HG02938 (cell line): ENCODE measurements at regions not wholly inside any gene's neighbourhood (a gene's known extent, or its start where the extent isn't known, plus 50 kb on each side); places are given as distances from the start of the nearest gene placed in this dataset.
"Not testable (repeated sequence)": the region's sequence is repeated elsewhere in the genome, so short reads cannot be mapped to it uniquely, and the experiment has no call there.

ENCODE experiments used
- ATAC-seq: cut with Tn5 transposase; IDR thresholded peaks from one replicate; pipeline ENCODE4 v1.9.1; 2021; ENCODE audit warnings: mild to moderate bottlenecking, moderate library complexity; ENCODE audit not compliant: unreplicated experiment

DNA sequence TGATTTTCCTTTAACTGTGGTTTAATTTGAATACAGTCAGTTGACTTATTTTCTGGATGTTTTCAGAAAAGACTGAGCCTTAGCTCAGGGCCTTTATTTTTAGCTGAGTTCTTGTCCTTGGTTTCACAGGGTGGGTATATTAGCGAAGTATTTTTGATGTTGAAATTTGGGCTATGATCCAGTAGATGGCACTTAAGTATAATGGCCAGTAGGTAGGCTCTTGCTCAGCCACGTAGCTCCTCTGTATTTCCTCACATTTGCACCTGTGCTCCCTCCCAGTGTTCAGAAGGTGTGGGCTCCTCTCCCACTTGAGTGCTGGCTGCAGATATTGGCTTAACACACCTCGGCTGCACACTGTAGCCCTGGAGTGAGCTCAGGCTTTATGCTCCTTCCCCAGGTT, 549.9 kb upstream of the AMOT start:
- no peak for ATAC-seq

DNA sequence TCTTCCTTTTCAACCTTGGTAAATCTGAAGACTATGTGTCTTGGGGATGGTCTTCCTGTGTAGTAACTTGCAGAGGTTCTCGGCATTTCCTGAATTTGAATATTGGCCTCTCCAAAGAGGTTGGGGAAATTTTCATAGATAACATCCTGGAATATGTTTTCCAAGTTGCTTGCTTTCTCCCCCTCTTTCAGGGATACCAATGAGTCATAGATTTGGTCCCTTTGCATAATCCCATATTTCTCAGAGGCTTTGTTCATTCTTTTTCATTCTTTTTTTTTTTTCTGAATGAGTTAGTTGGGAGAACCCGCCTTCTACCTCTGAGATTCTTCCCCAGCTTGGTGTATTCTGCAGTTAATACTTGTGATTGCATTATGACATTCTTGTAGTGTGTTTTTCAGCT, 549.2 kb upstream of the AMOT start:
- ATAC-seq, result no peak

DNA sequence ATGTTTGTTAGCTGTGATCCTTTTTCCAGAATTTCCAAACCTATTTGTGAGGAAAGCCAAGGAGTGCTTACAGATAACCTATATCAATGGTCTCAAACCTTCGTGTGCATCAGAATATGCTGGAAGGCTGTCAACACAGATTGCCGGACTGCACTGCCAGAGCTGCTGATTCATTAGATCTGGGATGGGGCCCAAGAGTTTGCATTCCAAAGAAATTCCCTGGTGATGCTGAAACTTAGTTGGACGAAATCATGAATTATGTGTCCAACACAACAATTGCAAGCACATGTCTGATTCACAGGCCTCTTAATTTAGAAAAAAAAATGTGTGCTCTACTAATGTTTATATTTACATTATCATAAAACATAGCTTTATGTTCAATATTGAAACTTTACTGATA, 544.0 kb upstream of the AMOT start:
- no peak for ATAC-seq

DNA sequence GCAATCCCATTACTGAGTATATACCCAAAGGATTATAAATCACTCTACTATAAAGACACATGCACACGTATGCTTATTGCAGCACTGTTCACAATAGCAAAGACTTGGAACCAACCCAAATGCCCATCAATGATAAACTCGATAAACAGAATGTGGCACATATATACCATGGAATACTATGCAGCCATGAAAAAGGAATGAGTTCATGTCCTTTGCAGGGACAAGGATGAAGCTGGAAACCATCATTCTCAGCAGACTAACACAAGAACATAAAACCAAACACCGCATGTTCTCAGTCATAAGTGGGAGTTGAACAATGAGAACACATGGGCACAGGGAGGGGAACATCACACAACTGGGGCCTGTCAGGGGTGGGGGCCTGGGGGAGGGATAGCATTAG, 532.8 kb upstream of the AMOT start:
- not testable (repeated sequence) for ATAC-seq

DNA sequence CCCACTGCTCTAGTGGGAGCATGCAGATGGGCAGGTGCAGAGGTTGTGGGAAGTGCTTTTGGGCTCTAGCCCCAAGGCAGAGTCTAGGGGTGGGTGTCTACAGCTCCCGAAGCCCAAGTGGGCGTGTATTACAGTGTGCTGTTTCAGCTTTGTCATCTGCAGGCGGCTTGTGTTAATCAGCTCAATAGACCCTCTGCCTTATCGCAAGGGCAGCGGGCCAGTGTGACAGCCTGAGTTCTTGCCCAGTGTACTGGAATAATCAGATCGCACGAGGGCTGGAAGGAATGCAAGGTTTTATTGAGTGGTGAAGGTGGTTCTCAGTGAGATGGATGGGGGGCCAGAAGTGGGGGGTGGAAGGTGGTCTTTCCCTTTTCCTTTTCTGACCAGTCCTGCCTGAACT, 529.4 kb upstream of the AMOT start:
- ATAC-seq, result no peak

DNA sequence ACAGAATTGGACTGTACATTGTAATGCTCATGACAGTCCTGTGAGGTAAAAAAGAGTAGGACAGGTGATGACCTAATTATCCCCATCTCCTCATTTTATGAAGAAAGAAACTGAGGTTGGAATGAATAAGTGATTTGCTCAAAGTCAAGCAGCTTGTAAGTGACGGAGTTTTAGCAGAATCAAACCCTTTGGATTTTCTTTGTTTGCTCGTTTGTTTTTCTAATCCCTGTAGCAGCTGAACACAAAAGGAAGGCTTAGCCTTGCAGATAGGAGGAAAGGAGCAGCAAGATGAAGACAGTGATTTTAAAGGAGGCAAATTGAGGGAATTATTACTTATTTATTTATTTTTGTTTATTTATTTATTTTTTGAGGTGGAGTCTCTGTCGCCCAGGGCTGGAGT, 528.4 kb upstream of the AMOT start:
- no peak for ATAC-seq

DNA sequence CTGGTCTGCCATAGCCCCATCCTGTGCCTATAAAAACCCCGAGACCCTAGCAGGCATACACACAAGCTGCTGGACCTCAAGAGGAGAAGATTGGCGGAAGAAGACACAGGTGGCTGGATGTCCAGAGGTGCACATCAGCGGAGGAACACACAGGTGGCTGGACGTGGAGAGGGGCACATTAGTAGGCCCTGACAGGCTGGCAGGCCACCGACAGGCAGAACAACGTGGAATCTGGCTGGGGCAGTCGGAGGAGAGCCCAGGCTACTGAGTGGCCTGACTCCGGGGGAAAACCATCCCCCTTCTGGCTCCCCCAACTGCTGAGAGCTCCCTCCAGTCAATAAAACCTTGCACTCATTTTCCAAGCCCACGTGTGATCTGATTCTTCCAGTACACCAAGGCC, 512.5 kb upstream of the AMOT start:
- ATAC-seq, result no peak

DNA sequence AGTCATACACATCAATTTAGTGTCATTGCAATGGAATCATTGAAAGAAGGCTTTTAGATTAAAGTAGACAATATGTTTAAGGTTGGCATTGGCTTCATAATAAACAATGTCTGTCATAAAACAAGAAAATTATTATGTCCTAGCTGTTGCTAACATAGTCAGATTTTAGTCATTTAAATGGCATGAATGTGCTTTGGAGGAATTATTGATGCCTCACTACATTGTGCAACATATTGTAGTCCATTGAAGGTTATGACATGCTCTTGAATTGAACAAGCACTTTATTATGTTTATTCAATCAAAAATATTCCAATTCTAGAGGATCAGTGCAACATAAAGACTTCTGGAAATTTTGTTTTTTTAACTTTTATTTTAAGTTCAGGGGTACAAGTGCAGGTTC, 489.8 kb upstream of the AMOT start:
- ATAC-seq, result no peak

DNA sequence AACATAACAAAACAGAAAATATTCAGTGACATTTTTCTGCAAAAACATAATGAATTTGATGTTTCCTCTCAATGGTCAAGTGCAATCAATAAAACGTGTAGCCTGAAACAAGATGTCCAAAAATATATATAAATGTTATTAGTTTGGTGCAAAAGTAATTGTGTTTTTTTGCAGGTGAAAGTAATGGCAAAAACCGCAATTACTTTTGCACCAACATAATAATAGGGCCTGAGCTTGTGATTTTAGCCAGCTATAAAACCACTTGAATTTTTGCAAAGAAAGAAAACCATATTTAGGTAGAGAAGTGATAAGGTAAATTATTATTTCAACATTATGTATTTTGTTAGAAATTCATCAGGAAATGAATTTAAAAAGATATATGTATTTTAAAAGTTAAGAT, 475.3 kb upstream of the AMOT start:
- no peak for ATAC-seq

DNA sequence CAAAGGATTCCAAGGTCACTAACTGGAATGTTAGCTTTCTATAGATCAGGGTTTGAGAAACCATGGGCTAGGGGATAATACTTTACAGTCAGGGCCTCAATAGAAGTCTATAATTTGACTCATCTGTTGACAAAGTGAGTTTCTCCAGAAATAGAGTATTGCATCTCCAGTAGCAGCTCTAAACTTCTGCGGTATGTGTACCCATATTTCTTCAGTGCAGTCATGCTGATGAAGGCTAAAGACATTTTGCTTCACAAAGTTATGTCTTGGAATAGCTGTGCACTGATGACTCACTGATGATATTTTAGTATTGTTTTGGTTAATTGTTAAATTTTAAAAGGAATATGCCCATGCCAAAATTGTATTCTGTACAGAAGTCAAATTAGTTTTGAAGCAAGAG, 464.9 kb upstream of the AMOT start:
- ATAC-seq, result no peak

DNA sequence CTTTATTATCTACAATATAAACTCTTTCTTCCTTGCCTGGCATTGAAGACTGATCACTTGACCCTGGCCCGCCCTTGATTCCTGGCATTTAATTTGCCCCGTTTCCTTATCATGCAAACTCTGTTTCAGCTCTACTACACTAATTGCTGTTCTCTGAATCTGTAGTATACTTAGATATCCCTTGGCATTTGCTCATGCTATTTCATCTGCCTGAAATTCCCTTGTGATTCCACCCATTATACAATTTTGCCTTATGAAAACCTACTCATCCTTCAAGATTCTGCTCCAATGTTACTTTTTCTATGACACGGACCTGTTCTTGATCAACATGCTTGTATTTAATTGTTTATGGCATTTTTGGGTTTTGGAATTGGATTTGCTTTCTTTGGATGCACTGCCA, 459.9 kb upstream of the AMOT start:
- ATAC-seq, result no peak

DNA sequence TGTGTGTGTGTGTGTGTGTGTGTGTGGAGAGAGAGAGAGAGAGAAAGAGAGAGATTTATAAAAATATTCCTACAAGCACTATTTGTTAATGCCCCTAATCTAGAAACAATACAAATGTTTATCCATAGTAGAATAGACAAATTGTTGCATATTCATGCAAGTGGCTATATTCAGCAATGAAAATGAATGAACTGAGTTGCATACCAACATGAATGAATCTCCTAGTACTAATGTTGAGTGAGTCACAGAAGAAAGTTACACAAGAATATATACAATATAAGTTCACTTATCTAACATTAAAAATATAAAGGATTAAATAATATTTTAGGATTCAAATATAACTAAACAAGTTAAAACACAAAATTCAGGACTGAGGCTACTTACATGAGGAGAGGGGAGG, 456.8 kb upstream of the AMOT start:
- ATAC-seq, result no peak

DNA sequence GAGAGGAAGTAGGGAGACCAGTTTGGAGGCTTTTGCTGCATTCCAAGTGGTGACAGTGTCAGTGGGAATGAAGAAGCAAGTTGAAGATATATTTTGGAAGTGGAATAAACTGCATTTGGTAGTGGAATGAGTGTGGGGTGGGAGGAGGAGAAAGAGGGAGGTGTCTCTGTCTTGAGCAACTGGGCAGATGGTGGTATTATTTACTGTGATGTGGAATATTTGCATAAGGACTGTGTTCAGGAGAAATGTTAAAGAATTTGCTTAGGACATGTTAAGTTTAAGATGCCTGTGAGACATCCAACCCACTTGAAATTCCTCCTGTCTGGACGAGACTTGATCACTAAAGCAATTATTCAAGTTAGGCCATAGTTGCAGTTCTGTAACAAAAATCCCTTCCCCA, 448.9 kb upstream of the AMOT start:
- ATAC-seq, result no peak

DNA sequence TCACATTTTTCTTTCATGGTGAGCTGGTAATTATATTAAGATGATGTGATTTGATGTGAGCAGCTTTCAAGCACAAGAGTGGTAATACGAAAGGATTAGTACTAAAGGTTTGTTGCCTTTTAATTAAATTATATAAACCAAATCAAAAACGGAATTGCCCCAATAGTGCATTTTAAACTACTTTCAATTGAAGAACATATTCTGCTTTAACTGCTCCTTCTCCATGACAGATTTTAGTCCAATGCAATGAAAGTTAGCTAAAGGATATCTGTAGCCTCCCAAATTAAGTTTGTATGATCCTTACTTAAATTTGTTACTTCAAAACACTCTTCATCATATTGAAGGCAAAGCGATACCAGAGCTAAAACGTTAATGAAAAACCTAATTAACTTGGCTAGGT, 447.1 kb upstream of the AMOT start:
- ATAC-seq, result no peak

DNA sequence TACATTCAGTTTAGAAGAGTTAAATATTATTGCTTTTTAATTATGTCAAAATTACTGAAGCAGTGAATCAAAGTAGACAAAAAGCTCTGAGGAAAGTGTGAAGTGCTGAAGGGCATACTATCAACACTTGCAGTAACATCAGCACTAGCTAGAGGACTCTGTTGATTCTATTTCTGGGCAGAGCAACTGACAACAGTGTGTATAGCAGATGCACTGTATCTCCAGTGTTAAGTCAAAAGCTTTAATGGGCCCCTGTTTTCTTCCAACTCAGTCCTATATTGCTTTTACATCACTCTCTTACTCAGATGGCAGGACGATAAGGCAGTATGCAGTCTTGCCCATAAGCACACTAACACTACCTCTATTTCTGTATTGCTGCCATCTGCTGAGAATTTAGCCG, 435.2 kb upstream of the AMOT start:
- no peak for ATAC-seq

DNA sequence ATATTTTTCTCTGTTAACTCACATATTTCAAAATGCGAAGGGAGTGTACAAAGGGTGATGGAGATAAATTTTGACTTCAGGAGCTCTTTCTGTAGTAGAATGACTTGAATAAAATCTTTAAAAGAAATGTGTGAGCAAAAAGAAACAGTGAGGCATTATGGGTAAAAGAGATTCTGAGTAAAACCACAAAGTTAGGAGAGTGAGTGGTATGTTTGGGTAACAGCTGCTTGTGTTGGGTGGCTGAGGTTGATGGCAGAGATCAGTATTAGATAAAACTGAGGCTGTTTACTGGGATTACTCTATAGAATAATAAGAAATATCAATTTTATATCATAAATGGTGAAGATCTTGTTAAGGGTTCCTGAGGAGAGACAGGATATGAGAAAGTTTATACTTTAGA, 434.2 kb upstream of the AMOT start:
- no peak for ATAC-seq

DNA sequence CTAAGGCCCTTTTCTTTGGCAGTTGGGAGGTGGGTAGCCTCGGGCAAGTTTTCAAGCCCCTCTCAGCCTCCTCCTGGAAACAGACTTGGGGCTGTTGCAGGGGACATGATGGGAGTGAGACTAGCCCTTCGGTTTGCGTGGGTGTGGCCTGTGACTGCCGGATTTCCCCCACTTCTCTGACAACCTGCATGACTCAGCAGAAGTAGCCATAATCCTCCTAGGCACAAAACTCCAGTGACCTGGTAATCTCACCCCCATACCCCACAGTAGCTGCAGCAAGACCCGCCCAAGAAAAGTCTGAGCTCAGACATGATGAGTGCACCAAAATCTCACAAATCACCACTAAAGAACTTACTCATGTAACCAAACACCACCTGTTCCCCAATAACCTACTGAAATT, 433.7 kb upstream of the AMOT start:
- ATAC-seq, result no peak

DNA sequence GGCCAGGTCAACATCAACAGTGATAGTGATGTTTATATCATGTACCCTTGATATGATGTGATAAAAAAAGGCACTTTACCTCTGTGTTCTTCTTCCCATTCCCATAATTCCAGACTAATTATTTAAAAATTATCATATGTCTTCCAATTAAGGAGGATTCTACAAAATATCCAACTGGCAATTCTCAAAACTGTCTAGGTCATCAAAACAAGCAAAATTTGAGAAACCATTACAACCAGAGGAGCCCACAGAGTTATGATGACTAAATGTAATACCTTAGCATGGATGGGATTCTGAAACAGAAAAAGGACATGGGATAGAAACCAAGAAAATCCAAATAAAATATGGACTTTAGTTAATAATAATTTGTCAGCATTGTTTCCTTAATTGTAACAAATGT, 428.6 kb upstream of the AMOT start:
- no peak for ATAC-seq

DNA sequence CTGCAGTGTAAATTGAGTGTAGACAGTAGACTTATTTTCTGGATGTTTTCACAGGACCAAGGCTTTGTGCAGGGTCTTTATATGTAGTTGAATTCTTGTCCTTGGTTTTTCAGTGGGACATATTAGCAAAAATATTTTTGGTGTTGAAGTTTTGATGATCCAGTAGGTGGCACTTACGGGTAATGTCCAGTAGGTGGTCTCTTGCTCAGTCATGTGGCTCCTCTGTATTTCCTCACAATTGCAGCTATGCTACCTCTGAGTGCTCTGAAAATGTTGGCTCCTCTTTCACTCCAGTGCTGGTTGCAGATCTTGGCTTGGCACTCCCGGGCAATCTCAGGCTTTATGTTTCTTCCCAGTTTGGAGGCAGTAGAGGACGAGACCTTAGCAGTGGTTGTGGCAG, 419.8 kb upstream of the AMOT start:
- no peak for ATAC-seq

DNA sequence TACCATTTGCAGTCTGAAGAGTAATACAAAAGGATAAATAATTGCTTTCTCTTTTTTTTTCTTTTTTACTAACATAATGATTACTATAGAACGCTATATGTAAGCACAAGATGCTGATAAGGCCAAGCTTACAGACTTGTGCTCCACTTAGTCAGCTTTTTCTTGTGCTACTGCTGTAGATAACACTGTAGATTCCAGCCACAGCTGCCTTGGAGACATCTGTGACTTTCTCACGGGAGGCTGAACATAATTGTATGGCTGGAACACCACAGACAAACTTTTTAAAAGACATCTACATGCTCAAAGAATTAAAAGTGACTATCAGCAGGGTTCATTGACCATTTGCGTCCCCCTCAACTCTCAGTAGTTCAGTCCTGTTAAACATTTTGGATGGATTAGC, 381.7 kb upstream of the AMOT start:
- no peak for ATAC-seq

DNA sequence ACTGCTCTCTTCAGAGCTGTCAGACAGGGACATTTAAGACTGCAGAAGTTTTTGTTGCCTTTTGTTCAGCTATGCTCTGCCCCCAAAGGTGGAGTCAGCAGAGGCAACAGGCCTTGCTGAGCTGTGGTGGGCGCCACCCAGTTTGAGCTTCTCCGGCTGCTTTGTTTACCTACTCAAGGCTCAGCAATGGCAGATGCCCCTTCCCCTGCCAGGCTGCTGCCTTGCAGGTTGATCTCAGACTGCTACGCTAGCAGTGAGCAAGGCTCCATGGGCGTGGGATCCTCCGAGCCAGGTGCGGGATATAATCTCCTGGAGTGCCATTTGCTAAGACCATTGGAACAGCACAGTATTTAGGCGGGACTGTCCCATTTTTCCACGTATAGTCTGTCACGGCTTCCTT, 371.4 kb upstream of the AMOT start:
- ATAC-seq, result no peak

DNA sequence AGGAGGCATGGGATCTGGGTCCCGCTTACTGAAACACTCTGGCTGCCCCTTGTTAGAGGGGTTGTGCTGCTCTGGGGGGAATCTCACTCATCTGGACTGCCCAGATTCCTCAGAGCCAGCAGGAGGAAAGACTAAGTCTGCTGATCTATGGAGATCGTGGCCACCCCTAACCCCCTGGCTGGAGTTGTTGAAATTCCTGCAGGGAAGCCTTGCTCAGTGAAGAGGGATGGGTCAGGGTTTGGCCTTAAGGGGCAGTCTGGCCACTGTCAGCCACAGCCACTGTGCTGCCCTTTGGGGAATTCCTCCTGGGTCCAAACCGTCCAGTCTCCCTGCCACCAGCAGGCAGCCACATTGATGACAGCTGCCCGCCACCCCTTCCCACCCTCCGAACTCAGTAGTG, 362.0 kb upstream of the AMOT start:
- no peak for ATAC-seq

DNA sequence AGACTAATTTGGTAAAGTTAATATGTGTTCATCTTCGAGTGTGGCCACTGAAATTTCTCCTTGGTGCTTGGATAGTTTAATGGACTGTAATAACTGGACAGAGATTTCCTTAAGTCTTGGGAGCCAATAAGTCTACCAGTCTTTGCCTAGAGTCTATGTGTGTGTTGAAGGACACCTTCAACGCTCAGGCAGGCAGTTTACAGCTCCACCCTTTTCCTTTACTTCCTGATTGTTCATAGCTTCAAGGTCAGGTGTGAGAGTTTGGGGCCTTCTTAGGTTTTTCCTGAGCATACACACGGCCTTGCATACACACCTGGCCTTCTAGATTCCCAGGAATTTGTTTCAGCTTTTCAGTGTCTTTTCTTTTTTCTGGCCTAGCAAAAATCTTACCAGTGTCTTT, 355.3 kb upstream of the AMOT start:
- no peak for ATAC-seq

DNA sequence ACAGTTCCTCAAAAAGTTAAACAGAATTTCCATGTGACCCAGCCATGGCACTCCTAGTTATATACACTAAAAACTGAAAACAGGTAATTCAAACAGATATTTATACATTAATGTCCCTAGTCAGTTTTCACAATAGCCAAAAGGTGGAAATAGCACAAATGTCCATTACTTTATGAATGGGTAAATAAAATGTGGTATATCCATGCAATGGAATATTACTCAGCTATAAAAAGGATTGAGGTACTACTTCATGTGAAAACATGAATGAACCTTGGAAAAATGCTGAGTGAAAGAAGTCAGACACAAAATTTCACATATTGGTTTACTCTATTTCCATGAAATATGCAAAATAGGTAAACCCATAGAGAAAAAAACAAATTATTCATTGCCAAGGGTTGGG, 351.8 kb upstream of the AMOT start:
- no peak for ATAC-seq
